Suprapubic skin (tissue), 4 donors: ENCODE measurements at regions not wholly inside any gene's neighbourhood (a gene's known extent, or its start where the extent isn't known, plus 50 kb on each side); places are given as distances from the start of the nearest gene placed in this dataset.

Experiments
- EP300 ChIP-seq: sonication (generic); formaldehyde crosslinking; IDR thresholded peaks from one replicate; pipeline ENCODE4 v1.6.1; 2017; ENCODE audit warnings: antibody characterized with exemption
- POLR2AphosphoS5 ChIP-seq, 3 donors: sonication (generic); formaldehyde crosslinking; IDR thresholded peaks; one replicate each; pipeline ENCODE4 v1.6.1; 2017; ENCODE audit warnings: antibody characterized with exemption in 3 of 3
- TF ChIP-seq, protein P1 (sequence below), 2 donors: fragments of 200-600 bp in 1 of 2; fragments of 450-650 bp in 1 of 2; sonication (generic) in 1 of 2; IDR thresholded peaks; one replicate each; pipeline ENCODE4 v1.5.1; 2016 to 2019; ENCODE audit warnings: antibody characterized with exemption in 2 of 2, mild to moderate bottlenecking in 1 of 2, moderate library complexity in 1 of 2

DNA sequence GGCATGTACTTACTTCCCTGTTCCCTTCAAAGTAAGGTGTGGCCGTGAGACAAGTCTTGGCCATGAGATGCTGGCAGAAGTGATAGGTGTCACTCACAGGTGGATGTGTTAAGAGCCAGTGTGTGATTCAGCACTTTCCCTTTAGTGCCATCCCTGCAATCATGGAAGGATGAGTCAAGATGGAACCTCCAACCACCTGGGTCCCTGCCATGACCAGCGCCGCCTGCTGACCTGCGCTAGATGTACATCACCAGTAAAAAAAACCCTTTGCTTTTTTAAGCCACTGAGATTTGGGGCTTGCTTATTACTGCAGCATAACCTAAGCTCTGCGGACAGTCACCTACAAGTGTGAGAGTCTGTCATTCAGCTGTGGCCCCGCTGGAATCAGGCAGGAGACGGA, 71.7 kb downstream of the TOMM20 start:
- TF ChIP-seq, protein P1, sequence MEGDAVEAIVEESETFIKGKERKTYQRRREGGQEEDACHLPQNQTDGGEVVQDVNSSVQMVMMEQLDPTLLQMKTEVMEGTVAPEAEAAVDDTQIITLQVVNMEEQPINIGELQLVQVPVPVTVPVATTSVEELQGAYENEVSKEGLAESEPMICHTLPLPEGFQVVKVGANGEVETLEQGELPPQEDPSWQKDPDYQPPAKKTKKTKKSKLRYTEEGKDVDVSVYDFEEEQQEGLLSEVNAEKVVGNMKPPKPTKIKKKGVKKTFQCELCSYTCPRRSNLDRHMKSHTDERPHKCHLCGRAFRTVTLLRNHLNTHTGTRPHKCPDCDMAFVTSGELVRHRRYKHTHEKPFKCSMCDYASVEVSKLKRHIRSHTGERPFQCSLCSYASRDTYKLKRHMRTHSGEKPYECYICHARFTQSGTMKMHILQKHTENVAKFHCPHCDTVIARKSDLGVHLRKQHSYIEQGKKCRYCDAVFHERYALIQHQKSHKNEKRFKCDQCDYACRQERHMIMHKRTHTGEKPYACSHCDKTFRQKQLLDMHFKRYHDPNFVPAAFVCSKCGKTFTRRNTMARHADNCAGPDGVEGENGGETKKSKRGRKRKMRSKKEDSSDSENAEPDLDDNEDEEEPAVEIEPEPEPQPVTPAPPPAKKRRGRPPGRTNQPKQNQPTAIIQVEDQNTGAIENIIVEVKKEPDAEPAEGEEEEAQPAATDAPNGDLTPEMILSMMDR (IDR thresholded peaks at IDR 0.05): peak; percentile 37 to 39
- no peak for TF ChIP-seq EP300
- peak in 1 of 3 donors; percentile 82 for TF ChIP-seq POLR2AphosphoS5 (IDR thresholded peaks at IDR 0.05)
